HepG2 (cell line): ENCODE measurements at regions not wholly inside any gene's neighbourhood (a gene's known extent, or its start where the extent isn't known, plus 50 kb on each side); places are given as distances from the start of the nearest gene placed in this dataset.

ENCODE experiments used
- ATAC-seq: fragments of 200-7000 bp; cut with Tn5 transposase; 3 replicates; pipeline ENCODE4 v1.9.1; 2020; ENCODE audit warnings: mild to moderate bottlenecking, moderate library complexity
- BruUV-seq: library from RNA; stranded (reverse); fragments of 400-500 nt; replicated peaks from 2 replicates; lab custom pipeline; 2021; lab: Mats Ljungman, UMichigan
- CTCF ChIA-PET: fragments of 300-600 bp; formaldehyde crosslinking; extraction: SDS; loops from one replicate; lab custom pipeline; 2021; ENCODE audit warnings: low total read pairs, inconsistent platforms, low intra/inter-chr PET ratio; lab: Yijun Ruan, JAX
- POLR2A ChIA-PET: fragments of 350-600 bp; sonication (Branson Sonifier 250); formaldehyde crosslinking; loops from one replicate; lab custom pipeline; 2020; ENCODE audit warnings: antibody characterized with exemption, inconsistent platforms; lab: Yijun Ruan, JAX
- DNase-seq: peaks from one replicate; pipeline ENCODE4 v3.0.0-alpha.2; 2015; ENCODE audit warnings: low spot score
- FAIRE-seq: peaks from 3 replicates; lab custom pipeline; 2011; peaks lifted over from hg19 to GRCh38; lab: Jason Lieb, UNC
- H2AFZ ChIP-seq: one replicate; pipeline ENCODE4 v1.6.1; 2011; ENCODE audit warnings: low read length, inconsistent platforms
- H3K27ac ChIP-seq: fragments of 300-600 bp; 3 replicates; pipeline ENCODE4 v1.8.0; 2011; ENCODE audit warnings: mixed run types, mild to moderate bottlenecking, mixed read lengths, low read length, inconsistent platforms; ENCODE audit not compliant: insufficient read depth; ENCODE audit errors: extremely low read length
- H3K27me3 ChIP-seq, 2 experiments: fragments of 200-600 bp in 1 of 2; 2 replicates in 1 of 2; 3 replicates in 1 of 2; pipeline versions ENCODE4 v1.6.0 to v1.8.0; 2011; ENCODE audit warnings: low read length in 2 of 2, mild to moderate bottlenecking in 2 of 2, moderate library complexity in 2 of 2, inconsistent platforms in 1 of 2; ENCODE audit not compliant: insufficient read depth in 2 of 2, control insufficient read depth in 1 of 2
- H3K36me3 ChIP-seq, 2 experiments: fragments of 200-600 bp in 1 of 2; replicated peaks in 1 of 2; 2 replicates in 1 of 2; 3 replicates in 1 of 2; pipeline versions ENCODE4 v1.5.1 to v1.8.0; 2011; ENCODE audit warnings: low read length in 2 of 2, inconsistent platforms in 1 of 2; ENCODE audit not compliant: insufficient read depth in 2 of 2, control insufficient read depth in 1 of 2
- H3K4me1 ChIP-seq: 2 replicates; pipeline ENCODE4 v1.5.1; 2012; ENCODE audit warnings: low read length, inconsistent platforms; ENCODE audit not compliant: insufficient read depth
- H3K4me2 ChIP-seq: 2 replicates; pipeline ENCODE4 v1.6.0; 2011; ENCODE audit warnings: low read depth, low read length, inconsistent platforms
- H3K4me3 ChIP-seq, 3 experiments: fragments of 200-600 bp in 1 of 3; sonication (generic), shearing (Covaris generic) in 1 of 3; replicated peaks in 1 of 3; 2 replicates each; pipeline ENCODE4 v1.5.1; 2011 to 2016; ENCODE audit warnings: low read length in 3 of 3, inconsistent platforms in 2 of 3, low read depth in 2 of 3, mild to moderate bottlenecking in 2 of 3, control low read depth in 1 of 3, mixed read lengths in 1 of 3; ENCODE audit not compliant: insufficient read depth in 1 of 3
- H3K79me2 ChIP-seq: one replicate; pipeline ENCODE4 v1.6.1; 2011; ENCODE audit warnings: low read length, inconsistent platforms; ENCODE audit not compliant: insufficient read depth
- H3K9ac ChIP-seq: 2 replicates; pipeline ENCODE4 v1.6.0; 2011; ENCODE audit warnings: mild to moderate bottlenecking, low read depth, low read length, inconsistent platforms; ENCODE audit not compliant: insufficient read depth
- H3K9me3 ChIP-seq: 2 replicates; pipeline ENCODE4 v1.5.1; 2012; ENCODE audit warnings: mild to moderate bottlenecking, low read length
- H4K20me1 ChIP-seq: 2 replicates; pipeline ENCODE4 v1.6.0; 2011; ENCODE audit warnings: inconsistent platforms, mild to moderate bottlenecking, low read length, moderate library complexity; ENCODE audit not compliant: insufficient read depth
- CEBPB ChIP-seq: IDR thresholded peaks from 2 replicates; pipeline ENCODE4 v1.6.1; 2011; ENCODE audit warnings: low read depth, low read length, improper control_type of control experiment, borderline replicate concordance
- NFYB ChIP-seq: sonication (generic); formaldehyde crosslinking; IDR thresholded peaks from 2 replicates; pipeline ENCODE4 v1.4.0; 2020; ENCODE audit warnings: missing genetic modification reagents
- NFYC ChIP-seq: IDR thresholded peaks from 2 replicates; pipeline ENCODE4 v1.6.1; 2016; ENCODE audit warnings: missing genetic modification reagents, missing compliant biosample characterization
- NR1H2 ChIP-seq: sonication (generic); formaldehyde crosslinking; IDR thresholded peaks from 2 replicates; pipeline ENCODE4 v1.8.1; 2022; ENCODE audit warnings: low read depth, missing genetic modification reagents, borderline replicate concordance
- RAD51 ChIP-seq: fragments of 450-650 bp; IDR thresholded peaks from 2 replicates; pipeline ENCODE4 v1.6.1; 2016; ENCODE audit warnings: borderline replicate concordance
- RFX5 ChIP-seq: IDR thresholded peaks from 2 replicates; pipeline ENCODE4 v1.6.1; 2011; ENCODE audit warnings: low read depth, low read length, improper control_type of control experiment
- SETDB1 ChIP-seq: sonication (generic); formaldehyde crosslinking; IDR thresholded peaks from 2 replicates; pipeline ENCODE4 v1.5.1; 2020; ENCODE audit warnings: missing genetic modification reagents, mild to moderate bottlenecking, borderline replicate concordance
- SRSF1 ChIP-seq: fragments of 200-400 bp; formaldehyde crosslinking; optimal IDR thresholded peaks from 2 replicates; pipeline ENCODE3; 2017; ENCODE audit warnings: mild to moderate bottlenecking, low read depth, low read length, moderate library complexity
- TAF15 ChIP-seq: fragments of 200-400 bp; formaldehyde crosslinking; IDR thresholded peaks from one replicate; pipeline ENCODE4 v1.6.1; 2018; ENCODE audit warnings: mild to moderate bottlenecking, low read depth, low read length; ENCODE audit not compliant: poor library complexity, severe bottlenecking
- ZC3H13 ChIP-seq: sonication (generic); formaldehyde crosslinking; IDR thresholded peaks from 2 replicates; pipeline ENCODE4 v1.8.1; 2023; ENCODE audit warnings: mild to moderate bottlenecking, missing genetic modification reagents, moderate library complexity
- ZNF251 ChIP-seq: sonication (generic); formaldehyde crosslinking; IDR thresholded peaks from 2 replicates; pipeline ENCODE4 v1.9.0; 2021; ENCODE audit warnings: mild to moderate bottlenecking, missing genetic modification reagents
- ZNF331 ChIP-seq: sonication (generic); formaldehyde crosslinking; IDR thresholded peaks from 2 replicates; pipeline ENCODE4 v1.4.0; 2020; ENCODE audit warnings: missing genetic modification reagents
- ZNF761 ChIP-seq: sonication (generic); formaldehyde crosslinking; conservative IDR thresholded peaks from 2 replicates; pipeline ENCODE4 v1.4.0; 2020; ENCODE audit warnings: mild to moderate bottlenecking, missing genetic modification reagents
- whole genome bisulfite sequencing: methylation state at CpG from one replicate; pipeline ENCODE4 v1.1.6; 2017; ENCODE audit warnings: low lambda C conversion rate; 5-methylcytosine and 5-hydroxymethylcytosine counted together
- in situ Hi-C: cut with HindIII; loops from 2 replicates; pipeline ENCODE4 v1.10.0; 2017; ENCODE audit warnings: low pct_unique_long_range_greater_than_20kb; ENCODE audit not compliant: extremely low pct_ligation_motif_present
- intact Hi-C: fragments of 100-400 bp; cut with micrococcal nuclease; formaldehyde crosslinking; loops from one replicate; pipeline ENCODE4 v1.10.0; 2022; ENCODE audit not compliant: unreplicated experiment
- TF ChIP-seq, protein P1 (sequence below), 2 experiments: sonication (generic) in 1 of 2; formaldehyde crosslinking in 1 of 2; IDR thresholded peaks; 2 replicates each; pipeline versions ENCODE4 v1.5.1 to v1.6.1; 2011 to 2020; ENCODE audit warnings: borderline replicate concordance in 1 of 2, low read depth in 1 of 2, low read length in 1 of 2, mild to moderate bottlenecking in 1 of 2, missing genetic modification reagents in 1 of 2, moderate library complexity in 1 of 2
- TF ChIP-seq, protein P2 (sequence below): sonication (generic); formaldehyde crosslinking; IDR thresholded peaks from 2 replicates; pipeline ENCODE4 v1.4.0; 2020; ENCODE audit warnings: missing genetic modification reagents

- Histone ChIP-seq H3K36me3 (no peaks in the 10 kb centered on the region), H3K79me2 (no peaks in the 10 kb centered on the region), H3K4me3 (no peak overlapping the region), H4K20me1 (no peaks in the 10 kb centered on the region), H3K9ac (no peak overlapping the region), H3K27me3 (peaks cover 2 to 28% of the 10 kb centered on the region in 2 experiments; a peak in 2 of 5 replicates), H2AFZ (no peak overlapping the region), H3K4me1 (peaks cover 8% of the 10 kb centered on the region; the same call in 1 of the 2 replicates), H3K4me2 (no peak overlapping the region), H3K27ac (no peak overlapping the region), H3K9me3 (no peaks in the 10 kb centered on the region)
- 50% methylated on average over 6 of the region's 6 CpGs for WGBS
- no peak for DNase-seq
- intact Hi-C loops = no loop called here
- CTCF ChIA-PET = no interaction called here
- in situ Hi-C loops = no loop called here
- FAIRE-seq = no peak
- ATAC-seq = no peak
- no peak for TF ChIP-seq TAF15
- TF ChIP-seq, all 625 proteins: peak for 0
- BruUV-seq = no TSS peak
- POLR2A ChIA-PET = no interaction called here
These were observed 50.8 kb upstream of the SLC6A6 start for GRCh38 chr3:14351617-14352001.

- Histone ChIP-seq H3K4me2 (no peak overlapping the region), H2AFZ (no peak overlapping the region), H3K79me2 (no peaks in the 10 kb centered on the region), H3K4me3 (no peak overlapping the region), H3K27me3 (peaks cover 2 to 24% of the 10 kb centered on the region in 2 experiments; a peak in 2 of 5 replicates), H3K9me3 (no peaks in the 10 kb centered on the region), H4K20me1 (no peaks in the 10 kb centered on the region), H3K36me3 (no peaks in the 10 kb centered on the region), H3K9ac (no peak overlapping the region), H3K27ac (no peak overlapping the region), H3K4me1 (peaks cover 8% of the 10 kb centered on the region; the same call in 1 of the 2 replicates)
- ChIA-PET POLR2A (no interaction called here), CTCF (no interaction called here)
- 60% methylated on average over 8 of the region's 13 CpGs for WGBS
- peak; percentile 19 for DNase-seq
- intact Hi-C loops = no loop called here
- in situ Hi-C loops = no loop called here
- peak; percentile 47 for ATAC-seq
- TF ChIP-seq RAD51 (peak; percentile 30; the same call in 1 of the 2 replicates), RFX5 (no peak), NFYC (peak; percentile 75), ZNF251 (CRISPR knock-in tag) (no peak), NFYB (peak; percentile 44), SETDB1 (no peak), SRSF1 (no peak), CEBPB (peak; percentile 20; the same call in 1 of the 2 replicates), ZNF331 (CRISPR knock-in tag) (no peak), ZNF761 (CRISPR knock-in tag) (no peak), ZC3H13 (CRISPR knock-in tag) (no peak), NR1H2 (no peak)
- TF ChIP-seq, protein P1, sequence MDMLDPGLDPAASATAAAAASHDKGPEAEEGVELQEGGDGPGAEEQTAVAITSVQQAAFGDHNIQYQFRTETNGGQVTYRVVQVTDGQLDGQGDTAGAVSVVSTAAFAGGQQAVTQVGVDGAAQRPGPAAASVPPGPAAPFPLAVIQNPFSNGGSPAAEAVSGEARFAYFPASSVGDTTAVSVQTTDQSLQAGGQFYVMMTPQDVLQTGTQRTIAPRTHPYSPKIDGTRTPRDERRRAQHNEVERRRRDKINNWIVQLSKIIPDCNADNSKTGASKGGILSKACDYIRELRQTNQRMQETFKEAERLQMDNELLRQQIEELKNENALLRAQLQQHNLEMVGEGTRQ (IDR thresholded peaks at IDR 0.05; ENCODE audit: low read depth, low read length) = 0 out of 2 replicates have a peak, but pooled peaks have one; percentile 22
- TF ChIP-seq, protein P1 (CRISPR knock-in tag; IDR thresholded peaks at IDR 0.05; ENCODE audit: borderline replicate concordance) = no peak
- TF ChIP-seq, protein P2, sequence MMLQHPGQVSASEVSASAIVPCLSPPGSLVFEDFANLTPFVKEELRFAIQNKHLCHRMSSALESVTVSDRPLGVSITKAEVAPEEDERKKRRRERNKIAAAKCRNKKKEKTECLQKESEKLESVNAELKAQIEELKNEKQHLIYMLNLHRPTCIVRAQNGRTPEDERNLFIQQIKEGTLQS (CRISPR knock-in tag) = no peak
- FAIRE-seq = no peak
- no TSS peak for BruUV-seq
These were observed 50.3 kb upstream of the SLC6A6 start for GRCh38 chr3:14352002-14352627.
